AG04450 (cell line): ENCODE measurements at regions not wholly inside any gene's neighbourhood (a gene's known extent, or its start where the extent isn't known, plus 50 kb on each side); places are given as distances from the start of the nearest gene placed in this dataset.

Source experiments
- CTCF ChIA-PET: fragments of 300-600, 350-600 bp; formaldehyde crosslinking; extraction: SDS; loops from one replicate; lab custom pipeline; 2022; ENCODE audit warnings: antibody characterized with exemption, inconsistent platforms; lab: Charles Lee
- POLR2A ChIA-PET: fragments of 350-600 bp; formaldehyde crosslinking; extraction: SDS; loops from one replicate; lab custom pipeline; 2021; ENCODE audit warnings: antibody characterized with exemption, inconsistent platforms; lab: Yijun Ruan, JAX
- DNase-seq: peaks from one replicate; pipeline ENCODE4 v3.0.0-alpha.2; 2011; ENCODE audit warnings: low read depth, low spot score
- H3K27ac ChIP-seq: one replicate; pipeline ENCODE4 v1.5.1; 2012; ENCODE audit warnings: low read depth, low read length, control low read depth
- H3K27me3 ChIP-seq: one replicate; pipeline ENCODE4 v1.6.0; 2012; ENCODE audit warnings: low read length; ENCODE audit not compliant: control insufficient read depth, insufficient read depth
- H3K4me3 ChIP-seq: 2 replicates; pipeline ENCODE4 v1.5.1; 2011; ENCODE audit warnings: mild to moderate bottlenecking, low read depth, low read length, control low read depth
- H3K9me3 ChIP-seq: 2 replicates; pipeline ENCODE4 v1.5.1; 2012; ENCODE audit warnings: low read length; ENCODE audit not compliant: control insufficient read depth, insufficient read depth
- CTCF ChIP-seq: IDR thresholded peaks from 2 replicates; pipeline ENCODE4 v1.5.1; 2011; ENCODE audit warnings: low read depth, low read length, control low read depth, inconsistent platforms

- no peaks in the 10 kb centered on the region for H3K9me3 ChIP-seq
- TF ChIP-seq CTCF: no peak
- no peak overlapping the region for H3K27ac ChIP-seq
- POLR2A ChIA-PET: no interaction called here
- no peak overlapping the region for H3K4me3 ChIP-seq
- no peaks in the 10 kb centered on the region for H3K27me3 ChIP-seq
- DNase-seq: no peak
- CTCF ChIA-PET: interaction anchor here (0.6 kb wide), 1 partner anchor 442 kb away, joined by 4 read pairs; no protein-coding TSS in a partner anchor
These were observed 300.5 kb downstream of the ANTXR2 start for GRCh38 chr4:79772510-79772909.

GRCh38 chr4:79764120-79764519 is 308.9 kb downstream of the ANTXR2 start:
- ChIA-PET CTCF (no interaction called here), POLR2A (no interaction called here)
- H3K9me3 ChIP-seq: no peaks in the 10 kb centered on the region
- no peaks in the 10 kb centered on the region for H3K27me3 ChIP-seq
- no peak overlapping the region for H3K27ac ChIP-seq
- DNase-seq: no peak
- no peak overlapping the region for H3K4me3 ChIP-seq
- TF ChIP-seq CTCF: no peak

DNA sequence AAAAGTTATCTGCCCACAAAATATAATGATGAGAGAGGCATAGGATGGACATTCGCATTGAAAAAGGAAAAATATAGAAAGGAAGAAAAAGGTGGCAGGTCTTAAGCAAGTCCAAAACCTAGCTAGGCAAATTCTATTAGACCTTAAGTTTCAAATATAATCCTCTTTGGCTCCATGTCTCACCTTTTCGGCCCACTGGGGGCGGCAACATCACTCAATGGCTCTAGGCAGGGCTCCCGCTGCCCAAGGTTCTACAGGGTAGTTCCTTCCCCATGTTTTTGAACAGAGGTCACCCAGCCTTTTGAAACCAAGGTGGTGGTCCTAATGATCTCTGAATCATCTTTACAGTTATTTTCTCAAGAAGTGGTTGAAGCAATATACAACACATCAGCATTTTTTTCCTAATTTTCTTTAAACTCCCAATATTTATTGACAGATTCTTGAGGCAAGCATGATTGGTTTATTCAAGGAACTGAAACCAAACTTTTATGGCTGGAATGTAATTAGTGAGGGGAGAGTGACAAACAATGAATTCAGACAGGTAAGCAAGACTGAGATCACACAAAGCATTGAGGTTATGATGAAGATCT is 309.4 kb downstream of the ANTXR2 start:
- TF ChIP-seq CTCF: no peak
- Histone ChIP-seq H3K27me3 (no peaks in the 10 kb centered on the region), H3K9me3 (no peaks in the 10 kb centered on the region), H3K4me3 (no peak overlapping the region), H3K27ac (no peak overlapping the region)
- DNase-seq: no peak
- CTCF ChIA-PET: no interaction called here
- POLR2A ChIA-PET: no interaction called here

GRCh38 chr4:79759793-79760192 is 313.2 kb downstream of the ANTXR2 start:
- POLR2A ChIA-PET: no interaction called here
- CTCF ChIA-PET: no interaction called here
- no peak for DNase-seq
- no peak for TF ChIP-seq CTCF
- Histone ChIP-seq H3K27me3 (no peaks in the 10 kb centered on the region), H3K9me3 (no peaks in the 10 kb centered on the region), H3K4me3 (no peak overlapping the region), H3K27ac (no peak overlapping the region)

- no peak for DNase-seq
- CTCF ChIA-PET: no interaction called here
- TF ChIP-seq CTCF: no peak
- POLR2A ChIA-PET: no interaction called here
- Histone ChIP-seq H3K27me3 (no peaks in the 10 kb centered on the region), H3K9me3 (no peaks in the 10 kb centered on the region), H3K27ac (no peak overlapping the region), H3K4me3 (no peak overlapping the region)
These were observed 315.4 kb downstream of the ANTXR2 start for GRCh38 chr4:79757600-79757999.
